T-helper 2 cell (primary cell): ENCODE measurements at regions not wholly inside any gene's neighbourhood (a gene's known extent, or its start where the extent isn't known, plus 50 kb on each side); places are given as distances from the start of the nearest gene placed in this dataset.
A peak's percentile ranks its signal among the peaks of the same experiment; 100 is the strongest.

ENCODE experiments used
- DNase-seq, 5 experiments: peaks; one replicate each; pipeline versions ENCODE4 v3.0.0 to v3.0.0-alpha.2; 2012 to 2022

- no peak for DNase-seq
Observed at GRCh38 chr15:94535298-94536048, 304.1 kb downstream of the MCTP2 start.

GRCh38 chr15:94536549-94536948 lies 305.2 kb downstream of the MCTP2 start:
- DNase-seq: no peak

GRCh38 chr15:94538280-94538679 lies 306.9 kb downstream of the MCTP2 start:
- no peak for DNase-seq

GRCh38 chr15:94542391-94542790 lies 311.0 kb downstream of the MCTP2 start:
- DNase-seq: no peak

- no peak for DNase-seq
Observed at GRCh38 chr15:94546808-94547207, 315.4 kb downstream of the MCTP2 start.

GRCh38 chr15:94547711-94548110 lies 316.4 kb downstream of the MCTP2 start:
- DNase-seq: no peak

GRCh38 chr15:94555841-94556519 lies 324.6 kb downstream of the MCTP2 start:
- DNase-seq: no peak

- no peak for DNase-seq
Observed at GRCh38 chr15:94561036-94561689, 329.8 kb downstream of the MCTP2 start.

- DNase-seq: no peak
Observed at GRCh38 chr15:94563456-94563855, 332.1 kb downstream of the MCTP2 start.

GRCh38 chr15:94576889-94577533 lies 345.6 kb downstream of the MCTP2 start:
- DNase-seq: peak in 1 of 5 experiments; percentile 46

GRCh38 chr15:94579286-94579685 lies 347.9 kb downstream of the MCTP2 start:
- DNase-seq: no peak

- no peak for DNase-seq
Observed at GRCh38 chr15:94580211-94580885, 349.0 kb downstream of the MCTP2 start.

- DNase-seq: peak in 1 of 5 experiments; percentile 43
Observed at GRCh38 chr15:94582368-94582767, 351.0 kb downstream of the MCTP2 start.

- peak in 4 of 5 experiments; percentile 4 to 88 (median 26) for DNase-seq
Observed at GRCh38 chr15:94584833-94585244, 353.5 kb downstream of the MCTP2 start.

GRCh38 chr15:94586099-94586498 lies 354.7 kb downstream of the MCTP2 start:
- no peak for DNase-seq

GRCh38 chr15:94587113-94587512 lies 355.8 kb downstream of the MCTP2 start:
- no peak for DNase-seq

- no peak for DNase-seq
Observed at GRCh38 chr15:94588993-94589392, 357.6 kb downstream of the MCTP2 start.

- DNase-seq: no peak
Observed at GRCh38 chr15:94592495-94592894, 361.1 kb downstream of the MCTP2 start.

GRCh38 chr15:94596707-94597106 lies 365.3 kb downstream of the MCTP2 start:
- no peak for DNase-seq

GRCh38 chr15:94600505-94600904 lies 369.1 kb downstream of the MCTP2 start:
- DNase-seq: no peak

- DNase-seq: no peak
Observed at GRCh38 chr15:94602754-94603470, 371.6 kb downstream of the MCTP2 start.

- no peak for DNase-seq
Observed at GRCh38 chr15:94606286-94606685, 374.9 kb downstream of the MCTP2 start.
